Activated T-helper 17 cell treated with anti-CD3 and anti-CD28 coated beads, Interleukin-2, amount 50 U/mL, for 72 hours (primary cell): ENCODE measurements at regions not wholly inside any gene's neighbourhood (a gene's known extent, or its start where the extent isn't known, plus 50 kb on each side); places are given as distances from the start of the nearest gene placed in this dataset.

Experiments used
- ATAC-seq: fragments of 150-1000 bp; cut with Tn5 transposase; replicated peaks from 2 replicates; pipeline ENCODE4 v1.10.0; 2021; ENCODE audit warnings: mild to moderate bottlenecking, moderate library complexity
- H3K27ac Mint-ChIP-seq: one replicate; pipeline ENCODE4 v1.8.0; 2022; ENCODE audit warnings: mixed read lengths
- H3K27me3 Mint-ChIP-seq: one replicate; pipeline ENCODE4 v1.8.0; 2022; ENCODE audit warnings: mixed read lengths
- H3K36me3 Mint-ChIP-seq: one replicate; pipeline ENCODE4 v1.8.0; 2022; ENCODE audit warnings: low read depth, mild to moderate bottlenecking, mixed read lengths
- H3K4me1 Mint-ChIP-seq: one replicate; pipeline ENCODE4 v1.8.0; 2022; ENCODE audit warnings: mixed read lengths
- H3K4me3 Mint-ChIP-seq: one replicate; pipeline ENCODE4 v1.8.0; 2022; ENCODE audit warnings: mild to moderate bottlenecking, mixed read lengths
- H3K9me3 Mint-ChIP-seq: one replicate; pipeline ENCODE4 v1.8.0; 2022; ENCODE audit warnings: mixed read lengths

DNA sequence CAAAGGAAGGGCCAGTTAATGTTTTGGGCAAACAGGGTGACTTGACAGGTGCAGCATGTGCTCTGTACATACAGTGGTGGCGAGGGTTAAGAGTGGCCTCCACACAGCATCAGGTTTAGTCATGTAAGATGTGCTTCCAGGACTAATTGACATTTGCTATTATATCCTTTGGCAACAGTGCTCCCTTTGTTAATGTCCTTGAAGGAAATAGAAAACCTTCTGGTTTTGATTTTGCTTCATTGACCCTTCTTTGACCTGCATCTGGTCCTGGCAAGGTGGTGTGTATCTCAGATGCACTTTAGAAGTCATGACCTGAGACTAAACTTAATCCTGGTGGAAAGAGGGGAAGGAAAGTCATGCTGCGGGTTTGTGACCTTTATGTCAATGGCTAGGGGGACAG lies 440.0 kb downstream of the ENC1 start:
- Mint-ChIP-seq H3K4me3 (no peak overlapping the region), H3K9me3 (peaks cover 4% of the 10 kb centered on the region), H3K27ac (no peak overlapping the region), H3K4me1 (no peaks in the 10 kb centered on the region), H3K36me3 (no peaks in the 10 kb centered on the region), H3K27me3 (peaks cover 8% of the 10 kb centered on the region)
- ATAC-seq, result no peak

GRCh38 chr5:74199436-74200210 lies 440.9 kb downstream of the ENC1 start:
- Mint-ChIP-seq H3K27me3 (peaks cover 9% of the 10 kb centered on the region), H3K36me3 (no peaks in the 10 kb centered on the region), H3K27ac (no peak overlapping the region), H3K9me3 (peaks cover 4% of the 10 kb centered on the region), H3K4me3 (no peak overlapping the region), H3K4me1 (no peaks in the 10 kb centered on the region)
- no peak for ATAC-seq

- no peak overlapping the region for H3K27ac Mint-ChIP-seq
- H3K36me3 Mint-ChIP-seq, result no peaks in the 10 kb centered on the region
- no peak overlapping the region for H3K4me3 Mint-ChIP-seq
- H3K9me3 Mint-ChIP-seq, result peaks cover 4% of the 10 kb centered on the region
- no peaks in the 10 kb centered on the region for H3K4me1 Mint-ChIP-seq
- peak; percentile 42 for ATAC-seq
- peaks cover 12% of the 10 kb centered on the region for H3K27me3 Mint-ChIP-seq
Measured at GRCh38 chr5:74199005-74199404, 441.5 kb downstream of the ENC1 start.

DNA sequence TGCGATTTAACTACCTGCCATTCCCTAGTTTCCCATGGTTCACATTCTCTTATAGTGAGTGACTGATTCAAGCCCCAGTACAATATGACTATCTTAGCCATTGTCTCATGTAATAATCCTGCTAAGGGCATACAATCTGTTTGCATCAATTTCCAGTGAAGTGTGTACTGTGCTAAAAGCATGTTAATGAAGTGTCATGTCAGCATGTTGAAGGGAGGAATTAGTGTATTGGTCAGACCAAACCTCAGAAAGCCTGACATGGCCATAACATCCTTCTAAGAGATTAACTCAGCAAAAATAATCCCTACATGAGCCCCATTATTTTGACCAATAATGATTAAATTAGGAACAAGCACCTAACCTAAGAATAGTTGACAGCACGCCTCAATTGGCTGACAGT lies 442.4 kb downstream of the ENC1 start:
- Mint-ChIP-seq H3K4me1 (no peaks in the 10 kb centered on the region), H3K27me3 (peaks cover 12% of the 10 kb centered on the region), H3K9me3 (peaks cover 4% of the 10 kb centered on the region), H3K36me3 (no peaks in the 10 kb centered on the region), H3K27ac (no peak overlapping the region), H3K4me3 (no peak overlapping the region)
- no peak for ATAC-seq

- H3K27ac Mint-ChIP-seq, result no peak overlapping the region
- H3K9me3 Mint-ChIP-seq, result peaks cover 4% of the 10 kb centered on the region
- ATAC-seq, result no peak
- no peaks in the 10 kb centered on the region for H3K4me1 Mint-ChIP-seq
- no peak overlapping the region for H3K4me3 Mint-ChIP-seq
- peaks cover 19% of the 10 kb centered on the region for H3K27me3 Mint-ChIP-seq
- H3K36me3 Mint-ChIP-seq, result no peaks in the 10 kb centered on the region
Measured at GRCh38 chr5:74196233-74196632, 444.3 kb downstream of the ENC1 start.

DNA sequence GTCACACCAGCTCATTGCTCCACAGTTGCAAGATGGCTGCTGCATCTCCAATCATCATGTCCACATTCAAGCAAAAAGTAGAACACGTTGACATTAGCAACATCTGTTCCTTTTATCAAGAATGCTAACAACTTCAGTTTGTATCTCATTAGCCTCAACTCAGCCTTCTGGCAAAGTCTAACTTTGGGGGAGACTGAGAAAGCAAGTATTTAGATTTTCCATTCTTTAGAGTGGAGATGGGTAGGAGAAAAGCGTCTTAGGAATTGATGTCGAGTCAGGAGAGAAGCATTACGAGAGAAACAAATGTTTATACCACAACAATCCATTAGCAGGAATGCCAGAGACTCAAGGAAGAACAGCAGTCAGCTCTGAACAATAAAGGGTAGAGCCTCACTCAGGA lies 446.3 kb downstream of the ENC1 start:
- H3K9me3 Mint-ChIP-seq, result peaks cover 10% of the 10 kb centered on the region
- no peak overlapping the region for H3K4me3 Mint-ChIP-seq
- no peak for ATAC-seq
- no peaks in the 10 kb centered on the region for H3K4me1 Mint-ChIP-seq
- H3K36me3 Mint-ChIP-seq, result no peaks in the 10 kb centered on the region
- H3K27me3 Mint-ChIP-seq, result peaks cover 24% of the 10 kb centered on the region
- no peak overlapping the region for H3K27ac Mint-ChIP-seq

DNA sequence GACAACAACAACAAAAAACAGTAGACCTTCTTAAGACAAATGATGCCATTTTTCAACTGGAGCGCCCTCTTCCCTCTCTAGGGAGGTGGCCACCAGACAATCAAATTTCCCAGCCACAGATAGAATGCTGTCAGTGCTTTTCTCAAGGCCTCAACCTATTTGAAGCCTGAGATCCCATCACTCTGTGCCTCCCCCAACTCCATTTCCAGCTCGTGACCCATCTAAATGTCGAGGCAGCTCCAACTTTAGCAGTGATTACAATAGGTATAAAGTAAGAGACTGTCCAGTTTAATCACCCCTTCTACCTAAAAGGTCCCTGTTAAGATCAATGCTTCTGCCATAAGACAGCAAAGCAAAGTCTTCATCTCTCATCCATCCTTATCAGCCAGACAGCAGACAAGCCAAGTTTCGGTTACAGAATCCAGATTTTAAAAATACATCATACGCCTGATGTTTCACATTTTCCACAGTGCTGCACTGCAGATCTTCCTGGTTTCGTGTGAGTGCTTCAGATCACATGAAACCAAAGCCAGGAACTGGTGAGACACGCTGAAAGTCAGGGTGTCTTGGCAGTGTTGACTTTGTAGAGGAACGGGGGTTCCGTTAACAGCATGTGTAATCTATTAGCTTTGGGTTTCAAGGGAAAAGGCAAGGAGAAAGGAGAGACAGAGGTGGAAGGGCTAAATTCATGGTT lies 447.8 kb downstream of the ENC1 start:
- no peaks in the 10 kb centered on the region for H3K36me3 Mint-ChIP-seq
- H3K27me3 Mint-ChIP-seq, result peaks cover 28% of the 10 kb centered on the region
- no peak overlapping the region for H3K27ac Mint-ChIP-seq
- no peaks in the 10 kb centered on the region for H3K4me1 Mint-ChIP-seq
- H3K9me3 Mint-ChIP-seq, result peaks cover 10% of the 10 kb centered on the region
- ATAC-seq, result no peak
- H3K4me3 Mint-ChIP-seq, result no peak overlapping the region

DNA sequence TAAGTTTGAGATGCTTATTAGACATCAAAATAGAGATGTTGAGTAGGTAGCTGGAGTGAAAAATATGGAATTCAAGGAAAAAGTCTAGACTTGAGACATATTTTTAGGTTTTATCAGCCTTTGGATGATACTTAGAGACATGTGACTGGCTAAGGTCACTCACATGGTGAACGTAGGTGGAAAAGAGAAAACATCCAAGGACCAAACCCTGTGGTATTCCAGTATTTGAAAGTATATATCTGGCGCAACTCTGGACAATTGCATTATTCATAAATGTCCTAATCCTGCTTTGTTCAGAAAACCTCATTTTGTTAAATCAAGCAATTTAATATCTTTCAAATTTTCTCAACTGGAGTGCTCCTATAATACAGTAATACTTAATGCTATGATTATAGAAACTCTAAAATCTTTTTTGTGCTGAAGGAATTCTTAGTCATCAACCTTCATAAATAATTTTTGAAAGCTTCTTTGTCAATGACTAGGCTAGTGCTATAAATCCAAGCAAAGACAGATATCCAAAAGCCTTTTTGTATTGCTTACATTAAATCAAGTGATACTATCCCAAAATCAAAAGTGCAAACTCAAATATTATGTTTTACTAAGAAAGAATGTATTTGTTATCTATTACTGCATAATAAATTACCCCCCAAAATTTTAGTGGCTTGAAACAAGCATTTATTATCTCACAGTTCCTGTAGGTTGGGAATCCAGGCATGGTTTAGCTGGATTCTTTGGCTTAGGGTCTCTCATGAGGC lies 452.0 kb downstream of the ENC1 start:
- Mint-ChIP-seq H3K27ac (no peak overlapping the region), H3K4me3 (no peak overlapping the region), H3K9me3 (peaks cover 11% of the 10 kb centered on the region), H3K36me3 (no peaks in the 10 kb centered on the region), H3K4me1 (no peaks in the 10 kb centered on the region), H3K27me3 (peaks cover 28% of the 10 kb centered on the region)
- ATAC-seq, result no peak

DNA sequence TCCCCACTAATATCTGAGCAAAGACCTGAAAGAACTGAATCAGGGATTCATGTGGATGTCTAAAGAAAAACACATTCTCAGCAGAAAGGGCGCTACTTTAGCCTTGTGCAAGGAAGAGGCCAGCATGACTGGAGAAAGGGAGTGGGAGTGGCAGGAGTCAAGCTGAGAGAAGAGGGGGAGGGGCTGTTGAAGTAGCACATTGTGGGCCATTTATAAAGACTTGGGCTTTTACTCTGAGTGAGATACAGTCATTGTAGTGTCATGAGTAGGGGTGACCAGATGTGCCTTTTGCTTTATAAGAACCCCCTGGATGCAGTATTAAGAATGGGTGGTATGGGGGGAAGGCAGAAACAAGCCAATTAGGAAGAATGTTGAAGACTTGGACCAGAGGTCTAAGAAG lies 452.8 kb downstream of the ENC1 start:
- Mint-ChIP-seq H3K4me1 (no peaks in the 10 kb centered on the region), H3K27ac (no peak overlapping the region), H3K4me3 (no peak overlapping the region), H3K27me3 (peaks cover 24% of the 10 kb centered on the region), H3K36me3 (no peaks in the 10 kb centered on the region), H3K9me3 (peaks cover 11% of the 10 kb centered on the region)
- ATAC-seq, result no peak

- Mint-ChIP-seq H3K4me1 (no peaks in the 10 kb centered on the region), H3K9me3 (peaks cover 11% of the 10 kb centered on the region), H3K27ac (no peak overlapping the region), H3K36me3 (no peaks in the 10 kb centered on the region), H3K4me3 (no peak overlapping the region), H3K27me3 (peaks cover 19% of the 10 kb centered on the region)
- no peak for ATAC-seq
Measured at GRCh38 chr5:74186356-74187315, 453.9 kb downstream of the ENC1 start.

GRCh38 chr5:74185599-74185998 lies 454.9 kb downstream of the ENC1 start:
- H3K27ac Mint-ChIP-seq, result no peak overlapping the region
- no peaks in the 10 kb centered on the region for H3K4me1 Mint-ChIP-seq
- no peak for ATAC-seq
- H3K27me3 Mint-ChIP-seq, result peaks cover 19% of the 10 kb centered on the region
- H3K9me3 Mint-ChIP-seq, result peaks cover 11% of the 10 kb centered on the region
- no peak overlapping the region for H3K4me3 Mint-ChIP-seq
- no peaks in the 10 kb centered on the region for H3K36me3 Mint-ChIP-seq

DNA sequence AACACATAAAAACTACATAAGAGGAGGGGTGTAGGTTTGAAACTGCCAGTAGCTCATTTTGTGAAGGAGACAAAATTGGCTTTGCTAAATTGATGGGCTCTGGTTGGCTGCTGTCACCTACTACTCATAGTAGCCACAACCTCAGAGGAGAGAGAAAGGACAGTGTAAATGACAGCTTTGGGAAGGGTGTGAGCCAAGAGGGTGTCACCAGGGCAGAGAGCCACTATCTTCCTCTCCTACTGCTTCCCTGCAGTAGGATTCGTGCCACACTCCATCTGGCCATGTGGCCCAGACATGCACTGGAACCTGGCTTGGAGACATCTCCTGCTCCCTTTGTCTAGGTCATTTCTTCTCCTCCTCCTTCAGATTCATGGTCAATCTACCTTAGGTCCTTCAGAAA lies 455.9 kb downstream of the ENC1 start:
- Mint-ChIP-seq H3K4me3 (no peak overlapping the region), H3K4me1 (no peaks in the 10 kb centered on the region), H3K27ac (no peak overlapping the region), H3K27me3 (peaks cover 15% of the 10 kb centered on the region), H3K36me3 (no peaks in the 10 kb centered on the region), H3K9me3 (peaks cover 7% of the 10 kb centered on the region)
- no peak for ATAC-seq

DNA sequence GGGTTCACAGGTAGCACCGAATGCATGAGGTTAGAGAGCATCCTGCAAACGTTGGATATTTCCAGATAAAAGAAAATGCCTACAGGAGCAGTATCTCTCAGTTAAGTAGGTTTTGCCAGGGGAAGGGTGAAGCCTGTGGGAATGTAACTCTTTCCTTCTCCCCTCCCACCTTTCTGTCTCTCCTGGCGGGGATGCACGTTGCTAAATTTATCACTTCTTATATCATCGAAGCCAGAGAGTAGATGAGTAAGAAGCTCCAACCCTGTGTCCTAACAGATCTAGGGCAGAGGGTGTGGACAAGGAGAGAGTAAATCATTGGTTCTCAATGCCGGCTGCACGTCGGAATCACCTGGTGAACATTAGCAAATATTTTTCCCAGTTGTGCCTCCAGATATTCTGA lies 457.5 kb downstream of the ENC1 start:
- no peak for ATAC-seq
- Mint-ChIP-seq H3K4me3 (no peak overlapping the region), H3K9me3 (peaks cover 5% of the 10 kb centered on the region), H3K4me1 (no peaks in the 10 kb centered on the region), H3K27ac (no peak overlapping the region), H3K27me3 (peaks cover 17% of the 10 kb centered on the region), H3K36me3 (no peaks in the 10 kb centered on the region)

DNA sequence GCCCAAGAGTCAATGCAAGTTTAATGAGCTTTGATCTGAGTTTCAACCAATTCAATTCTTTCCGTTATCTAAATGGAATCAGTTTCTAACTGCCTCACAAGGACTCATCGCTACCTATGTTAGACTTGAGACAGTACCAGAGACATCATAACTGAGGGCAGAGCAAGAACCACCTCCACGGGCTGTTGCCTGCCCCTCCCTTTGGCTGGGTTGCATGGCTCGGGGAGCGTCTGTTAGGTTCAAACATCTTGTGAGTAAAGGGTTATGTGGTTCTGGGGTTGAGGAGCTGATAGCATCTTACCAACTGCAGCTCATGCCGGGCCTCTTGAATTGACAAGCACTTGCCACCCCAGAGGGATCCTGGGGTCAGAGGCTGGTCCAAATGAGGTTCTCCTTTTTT lies 457.9 kb downstream of the ENC1 start:
- Mint-ChIP-seq H3K4me1 (no peaks in the 10 kb centered on the region), H3K27me3 (peaks cover 17% of the 10 kb centered on the region), H3K27ac (no peak overlapping the region), H3K4me3 (no peak overlapping the region), H3K36me3 (no peaks in the 10 kb centered on the region), H3K9me3 (peaks cover 4% of the 10 kb centered on the region)
- peak; percentile 38 for ATAC-seq
